Hematopoietic multipotent progenitor cell treated with erythropoietin and hydrocortisone succinate and interleukin-3 and kit ligand, for 4 days (in vitro differentiated cells): ENCODE measurements at regions not wholly inside any gene's neighbourhood (a gene's known extent, or its start where the extent isn't known, plus 50 kb on each side); places are given as distances from the start of the nearest gene placed in this dataset.

ENCODE experiments used
- DNase-seq: peaks from one replicate; pipeline ENCODE4 v3.0.0-alpha.2; 2015

GRCh38 chr17:34692920-34693319, 113.5 kb downstream of the TMEM132E start:
- no peak for DNase-seq
